GM12891 (cell line): ENCODE measurements at regions not wholly inside any gene's neighbourhood (a gene's known extent, or its start where the extent isn't known, plus 50 kb on each side); places are given as distances from the start of the nearest gene placed in this dataset.

Source experiments
- PAX5 ChIP-seq: IDR thresholded peaks from 2 replicates; pipeline ENCODE4 v1.6.1; 2011; ENCODE audit warnings: low read length, moderate library complexity, mild to moderate bottlenecking; ENCODE audit not compliant: insufficient read depth, severe bottlenecking
- POLR2A ChIP-seq: IDR thresholded peaks from 2 replicates; pipeline ENCODE4 v1.6.1; 2011; ENCODE audit warnings: low read depth, low read length, control low read depth
- POLR2AphosphoS5 ChIP-seq: IDR thresholded peaks from 2 replicates; pipeline ENCODE4 v1.6.1; 2011; ENCODE audit warnings: low read depth, low read length, control low read depth
- POU2F2 ChIP-seq: IDR thresholded peaks from 2 replicates; pipeline ENCODE4 v1.6.1; 2011; ENCODE audit warnings: low read depth, mild to moderate bottlenecking, control low read depth, low read length, moderate library complexity
- SPI1 ChIP-seq: IDR thresholded peaks from 2 replicates; pipeline ENCODE4 v1.6.1; 2011; ENCODE audit warnings: low read depth, low read length, control low read depth
- TAF1 ChIP-seq: IDR thresholded peaks from 2 replicates; pipeline ENCODE4 v1.6.1; 2011; ENCODE audit warnings: low read depth, low read length, control low read depth

DNA sequence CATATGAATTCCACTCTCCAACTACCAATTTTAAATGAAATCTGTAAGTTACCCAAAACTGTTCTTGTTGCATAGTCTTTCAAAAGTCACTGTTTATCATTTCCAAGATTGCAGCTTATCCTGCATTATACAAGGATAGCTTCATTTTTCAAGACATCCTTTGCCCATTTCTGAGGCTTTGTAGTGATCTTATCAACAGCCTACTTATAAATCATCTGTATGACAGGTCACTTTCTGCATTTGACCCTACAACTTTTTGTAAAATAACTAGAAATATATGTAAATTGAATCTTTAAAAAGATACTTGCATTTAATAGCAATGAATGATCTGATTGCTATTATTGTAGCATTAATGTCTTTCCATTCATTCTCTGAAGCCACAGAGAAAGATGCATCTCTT lies 521.1 kb downstream of the UTRN start:
- TF ChIP-seq POLR2A (no peak), POLR2AphosphoS5 (no peak), TAF1 (no peak), SPI1 (no peak), PAX5 (no peak), POU2F2 (no peak)
